Smooth muscle cell (in vitro differentiated cells): ENCODE measurements at regions not wholly inside any gene's neighbourhood (a gene's known extent, or its start where the extent isn't known, plus 50 kb on each side); places are given as distances from the start of the nearest gene placed in this dataset.

Source experiments
- DNase-seq: peaks from one replicate; lab custom pipeline; 2025; ENCODE audit not compliant: unreplicated experiment; lab: John Stamatoyannopoulos, UW
- H2AFZ ChIP-seq: fragments of 200-600 bp; sonication (generic); 2 replicates; pipeline ENCODE4 v1.6.0; 2016; ENCODE audit warnings: antibody characterized with exemption, low read depth, mild to moderate bottlenecking
- H3F3A ChIP-seq: fragments of 200-600 bp; sonication (generic); 2 replicates; pipeline ENCODE4 v1.6.0; 2017; ENCODE audit warnings: antibody characterized with exemption, low read depth
- H3K27ac ChIP-seq: fragments of 200-600 bp; sonication (generic); 2 replicates; pipeline ENCODE4 v1.5.1; 2016; ENCODE audit warnings: low read depth, mild to moderate bottlenecking
- H3K27me3 ChIP-seq: fragments of 200-600 bp; sonication (generic); 2 replicates; pipeline ENCODE4 v1.6.1; 2016; ENCODE audit warnings: low read depth, mild to moderate bottlenecking
- H3K36me3 ChIP-seq: fragments of 200-600 bp; sonication (generic); 2 replicates; pipeline ENCODE4 v1.5.1; 2016; ENCODE audit warnings: low read depth
- H3K4me1 ChIP-seq: fragments of 200-600 bp; sonication (generic); 2 replicates; pipeline ENCODE4 v1.5.1; 2016; ENCODE audit warnings: low read depth
- H3K4me2 ChIP-seq: fragments of 200-600 bp; sonication (generic); 2 replicates; pipeline ENCODE4 v1.6.0; 2016; ENCODE audit warnings: mild to moderate bottlenecking
- H3K4me3 ChIP-seq: fragments of 200-600 bp; sonication (generic); 2 replicates; pipeline ENCODE4 v1.5.1; 2016; ENCODE audit warnings: mild to moderate bottlenecking
- H3K79me2 ChIP-seq: fragments of 200-600 bp; sonication (generic); 2 replicates; pipeline ENCODE4 v1.6.0; 2016; ENCODE audit warnings: low read depth, mild to moderate bottlenecking
- H3K9ac ChIP-seq: fragments of 200-600 bp; sonication (generic); 2 replicates; pipeline ENCODE4 v1.6.0; 2016; ENCODE audit warnings: low read depth
- H3K9me3 ChIP-seq: fragments of 200-600 bp; sonication (generic); replicated peaks from 2 replicates; pipeline ENCODE4 v1.5.1; 2016; ENCODE audit warnings: low read depth
- H4K20me1 ChIP-seq: fragments of 200-600 bp; sonication (generic); 2 replicates; pipeline ENCODE4 v1.6.0; 2016; ENCODE audit warnings: low read depth
- CTCF ChIP-seq: fragments of 200-600 bp; sonication (generic); IDR thresholded peaks from 2 replicates; pipeline ENCODE4 v1.5.1; 2017; ENCODE audit warnings: borderline replicate concordance, mild to moderate bottlenecking, antibody characterized with exemption; ENCODE audit not compliant: insufficient read depth, poor library complexity, severe bottlenecking
- WGBS: methylation state at CpG from one replicate; pipeline ENCODE4 v1.1.7; 2016; ENCODE audit warnings: low lambda C conversion rate; 5-methylcytosine and 5-hydroxymethylcytosine counted together

DNA sequence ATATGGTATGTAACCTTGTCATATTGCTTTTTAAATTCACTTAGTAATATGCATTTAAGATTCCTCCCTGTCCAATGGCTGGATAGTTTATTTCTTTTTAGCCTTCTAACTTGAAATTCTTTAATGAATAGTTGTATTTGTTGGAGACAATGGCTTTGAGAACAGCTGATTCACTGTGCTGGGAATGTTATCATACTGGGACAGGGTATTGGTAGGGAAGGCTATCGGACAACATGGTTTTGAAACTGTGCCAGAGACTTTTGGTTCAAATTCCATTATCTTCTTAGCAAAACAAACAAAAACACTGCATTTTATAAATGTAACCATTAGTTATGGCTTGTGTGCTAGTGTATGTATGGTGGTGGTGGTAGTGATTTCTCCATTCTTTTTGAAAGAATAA lies 517.1 kb upstream of the ANKRD30A start:
- DNase-seq = no peak
- H4K20me1 ChIP-seq = no peaks in the 10 kb centered on the region
- H3K9me3 ChIP-seq = no peaks in the 10 kb centered on the region
- no peak overlapping the region for H3K4me3 ChIP-seq
- H2AFZ ChIP-seq = no peak overlapping the region
- no peaks in the 10 kb centered on the region for H3F3A ChIP-seq
- H3K4me2 ChIP-seq = peak overlapping the region; percentile 5
- no peak overlapping the region for H3K9ac ChIP-seq
- WGBS = 24% methylated on average over 1 of the region's 1 CpG
- H3K36me3 ChIP-seq = no peaks in the 10 kb centered on the region
- H3K27me3 ChIP-seq = no peaks in the 10 kb centered on the region
- H3K4me1 ChIP-seq = no peaks in the 10 kb centered on the region
- no peak overlapping the region for H3K27ac ChIP-seq
- TF ChIP-seq CTCF = no peak
- H3K79me2 ChIP-seq = no peaks in the 10 kb centered on the region

DNA sequence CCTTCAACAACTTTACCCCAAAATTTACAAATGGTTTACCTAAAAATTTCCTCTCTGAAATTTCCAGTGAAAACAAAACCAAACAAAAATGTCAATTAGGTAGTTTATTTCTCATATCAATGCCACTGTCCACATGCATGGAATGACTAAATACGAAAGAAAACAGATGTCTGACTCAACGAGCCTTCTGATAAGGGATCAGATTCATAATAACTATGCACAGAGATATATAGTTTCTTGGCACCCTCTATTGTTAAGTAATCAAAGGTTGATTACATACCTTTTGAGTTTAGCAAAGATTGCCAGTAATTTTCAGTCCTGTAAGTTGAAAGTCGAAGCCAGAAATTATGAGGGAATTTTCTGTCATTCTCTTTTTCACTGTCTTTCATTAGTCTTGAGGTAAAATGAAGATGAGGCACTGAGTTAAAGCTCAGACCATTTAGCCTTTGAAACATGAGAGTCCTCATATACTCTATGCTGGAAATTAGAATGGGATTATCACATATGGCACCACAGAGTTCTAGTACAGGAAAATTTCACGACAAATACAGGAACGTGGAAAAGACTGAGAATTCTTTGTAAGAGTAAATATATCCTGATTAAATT lies 519.1 kb upstream of the ANKRD30A start:
- 75% methylated on average over 5 of the region's 5 CpGs for WGBS

GRCh38 chr10:36604316-36604715 lies 521.1 kb upstream of the ANKRD30A start:
- no peak overlapping the region for H3K4me2 ChIP-seq
- no peaks in the 10 kb centered on the region for H3K79me2 ChIP-seq
- no peak for DNase-seq
- no peaks in the 10 kb centered on the region for H3K27me3 ChIP-seq
- no peaks in the 10 kb centered on the region for H3K36me3 ChIP-seq
- H3K4me1 ChIP-seq = peaks cover 6% of the 10 kb centered on the region
- H3F3A ChIP-seq = no peaks in the 10 kb centered on the region
- no peaks in the 10 kb centered on the region for H3K9me3 ChIP-seq
- no peak for TF ChIP-seq CTCF
- WGBS = 97% methylated on average over 2 of the region's 2 CpGs
- H2AFZ ChIP-seq = no peak overlapping the region
- no peak overlapping the region for H3K9ac ChIP-seq
- no peak overlapping the region for H3K27ac ChIP-seq
- no peaks in the 10 kb centered on the region for H4K20me1 ChIP-seq
- H3K4me3 ChIP-seq = no peak overlapping the region

More for the DNA sequence above, 519.1 kb upstream of the ANKRD30A start:
- no peaks in the 10 kb centered on the region for H4K20me1 ChIP-seq
- TF ChIP-seq CTCF = no peak
- H3K4me1 ChIP-seq = peaks cover 6% of the 10 kb centered on the region
- no peaks in the 10 kb centered on the region for H3K27me3 ChIP-seq
- H3K4me3 ChIP-seq = no peak overlapping the region
- no peak overlapping the region for H3K27ac ChIP-seq
- no peaks in the 10 kb centered on the region for H3F3A ChIP-seq
- no peak overlapping the region for H2AFZ ChIP-seq
- H3K79me2 ChIP-seq = no peaks in the 10 kb centered on the region
- H3K36me3 ChIP-seq = no peaks in the 10 kb centered on the region
- no peak overlapping the region for H3K4me2 ChIP-seq
- H3K9me3 ChIP-seq = no peaks in the 10 kb centered on the region
- no peak for DNase-seq
- no peak overlapping the region for H3K9ac ChIP-seq

DNA sequence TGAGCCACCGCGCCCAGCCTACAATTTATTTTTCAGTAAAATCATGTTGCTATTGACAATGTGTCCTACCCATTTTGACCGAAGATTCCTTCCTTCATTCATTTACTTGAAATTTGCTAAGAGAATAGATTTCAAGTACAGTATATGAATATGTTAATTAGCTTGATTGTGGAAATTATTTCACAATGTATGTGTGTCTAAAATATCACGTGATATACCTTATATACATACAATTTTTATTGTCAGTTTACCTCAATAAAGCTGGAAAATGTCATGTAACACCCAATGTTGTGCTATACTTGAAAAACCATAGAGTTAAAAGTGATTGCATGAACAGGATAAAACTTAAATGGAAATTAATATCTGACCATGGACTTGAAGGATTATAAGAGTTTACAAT lies 521.7 kb upstream of the ANKRD30A start:
- no peaks in the 10 kb centered on the region for H3K27me3 ChIP-seq
- H3K4me1 ChIP-seq = peaks cover 6% of the 10 kb centered on the region
- 98% methylated on average over 4 of the region's 4 CpGs for WGBS
- no peaks in the 10 kb centered on the region for H3K79me2 ChIP-seq
- TF ChIP-seq CTCF = no peak
- no peak overlapping the region for H3K4me3 ChIP-seq
- H4K20me1 ChIP-seq = no peaks in the 10 kb centered on the region
- H3K4me2 ChIP-seq = no peak overlapping the region
- H3K36me3 ChIP-seq = no peaks in the 10 kb centered on the region
- H3F3A ChIP-seq = no peaks in the 10 kb centered on the region
- DNase-seq = no peak
- H3K9ac ChIP-seq = no peak overlapping the region
- no peak overlapping the region for H2AFZ ChIP-seq
- no peaks in the 10 kb centered on the region for H3K9me3 ChIP-seq
- no peak overlapping the region for H3K27ac ChIP-seq
